ENCODE measurements at regions not wholly inside any gene's neighbourhood (a gene's known extent, or its start where the extent isn't known, plus 50 kb on each side); places are given as distances from the start of the nearest gene placed in this dataset.

- no peak for DNase-seq (ENCODE audit: low spot score)
Measured at GRCh38 chr12:88634008-88634407, 53.7 kb upstream of the KITLG start.

- no peak for DNase-seq (ENCODE audit: low spot score)
Measured at GRCh38 chr12:88633312-88633711, 53.0 kb upstream of the KITLG start.

GRCh38 chr12:88630561-88630960 lies 50.3 kb upstream of the KITLG start:
- DNase-seq (ENCODE audit: low spot score): no peak

Data from D341Med (cell line).